ENCODE measurements at regions not wholly inside any gene's neighbourhood (a gene's known extent, or its start where the extent isn't known, plus 50 kb on each side); places are given as distances from the start of the nearest gene placed in this dataset.

DNA sequence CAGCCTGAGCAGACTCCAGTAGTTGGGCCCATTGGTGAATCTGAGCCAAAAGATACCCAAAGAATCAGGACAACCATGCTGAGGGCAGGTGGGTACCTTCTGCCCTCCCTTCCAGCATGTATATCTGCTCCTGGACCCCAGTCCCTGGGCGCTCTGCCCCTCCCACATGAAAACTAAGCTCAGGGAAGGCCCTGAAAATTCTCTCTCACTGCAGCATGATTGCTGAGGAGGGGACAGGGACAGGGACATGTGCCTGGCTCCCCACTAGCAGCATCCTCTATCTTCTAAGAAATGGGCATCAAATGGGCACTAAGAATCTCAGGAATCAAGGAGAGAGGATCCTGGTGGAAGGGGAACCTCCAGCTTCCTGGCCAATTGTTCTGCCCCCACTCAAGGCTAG, 446.0 kb downstream of the MATN1 start:
- Histone ChIP-seq H3K27ac (ENCODE audit: low read depth, low read length) (no peak overlapping the region), H3K9me3 (ENCODE audit: low read length) (no peaks in the 10 kb centered on the region), H3K9ac (ENCODE audit: low read length) (no peak overlapping the region), H3K27me3 (ENCODE audit: control insufficient read depth in 1 of 2, insufficient read depth in 2 of 2, low read length in 2 of 2) (no peaks in the 10 kb centered on the region), H3K4me3 (ENCODE audit: low read depth in 1 of 2, low read length in 2 of 2) (no peak overlapping the region), H3K4me1 (ENCODE audit: insufficient read depth, low read length) (no peaks in the 10 kb centered on the region), H3K36me3 (ENCODE audit: insufficient read depth, low read length) (no peaks in the 10 kb centered on the region)

DNA sequence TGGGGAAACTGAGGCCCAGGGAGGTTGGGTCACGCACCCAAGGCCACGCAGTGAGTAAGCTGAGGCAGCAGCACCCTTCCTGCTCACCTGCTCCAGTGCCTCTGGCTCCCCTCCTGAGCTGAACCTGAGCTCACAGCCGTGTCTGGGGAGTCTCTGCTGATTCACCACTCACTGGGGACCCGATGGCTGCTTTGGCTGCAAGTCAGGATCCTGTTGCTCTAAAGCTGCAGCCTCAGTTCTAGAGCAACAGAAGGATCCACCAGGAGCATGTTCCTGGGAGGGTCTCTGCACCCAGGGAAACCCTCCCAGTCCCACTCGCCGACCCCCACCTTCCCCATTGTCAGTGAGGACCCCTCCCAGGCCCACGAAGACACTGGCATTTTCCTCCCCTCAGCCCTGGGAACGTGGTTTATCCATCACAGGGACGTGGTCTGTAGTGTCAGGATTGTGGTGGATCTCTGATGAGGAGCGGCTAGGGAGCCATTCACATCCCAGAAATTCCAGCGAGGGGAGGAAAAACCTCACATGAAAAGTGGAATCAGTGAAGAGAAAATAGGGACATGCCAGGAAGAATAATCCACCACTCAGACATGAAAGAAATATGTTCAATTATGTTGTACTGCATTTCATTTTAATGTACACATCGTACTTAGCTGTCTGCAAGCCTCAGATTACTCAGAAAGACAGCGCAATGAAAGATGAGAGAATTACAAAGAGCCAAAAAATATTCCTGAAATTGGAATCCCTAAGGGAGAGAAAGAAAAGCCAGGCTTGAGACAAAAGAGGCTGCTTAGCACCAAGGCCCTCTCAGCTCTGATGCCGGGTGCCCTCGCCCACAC, 447.2 kb downstream of the MATN1 start:
- no peaks in the 10 kb centered on the region for H3K4me1 ChIP-seq (ENCODE audit: insufficient read depth, low read length)
- no peaks in the 10 kb centered on the region for H3K9me3 ChIP-seq (ENCODE audit: low read length)
- no peak overlapping the region for H3K4me3 ChIP-seq (ENCODE audit: low read depth in 1 of 2, low read length in 2 of 2)
- H3K36me3 ChIP-seq (ENCODE audit: insufficient read depth, low read length), result no peaks in the 10 kb centered on the region
- H3K9ac ChIP-seq (ENCODE audit: low read length), result no peak overlapping the region
- H3K27me3 ChIP-seq (ENCODE audit: control insufficient read depth in 1 of 2, insufficient read depth in 2 of 2, low read length in 2 of 2), result no peaks in the 10 kb centered on the region
- H3K27ac ChIP-seq (ENCODE audit: low read depth, low read length), result no peak overlapping the region

DNA sequence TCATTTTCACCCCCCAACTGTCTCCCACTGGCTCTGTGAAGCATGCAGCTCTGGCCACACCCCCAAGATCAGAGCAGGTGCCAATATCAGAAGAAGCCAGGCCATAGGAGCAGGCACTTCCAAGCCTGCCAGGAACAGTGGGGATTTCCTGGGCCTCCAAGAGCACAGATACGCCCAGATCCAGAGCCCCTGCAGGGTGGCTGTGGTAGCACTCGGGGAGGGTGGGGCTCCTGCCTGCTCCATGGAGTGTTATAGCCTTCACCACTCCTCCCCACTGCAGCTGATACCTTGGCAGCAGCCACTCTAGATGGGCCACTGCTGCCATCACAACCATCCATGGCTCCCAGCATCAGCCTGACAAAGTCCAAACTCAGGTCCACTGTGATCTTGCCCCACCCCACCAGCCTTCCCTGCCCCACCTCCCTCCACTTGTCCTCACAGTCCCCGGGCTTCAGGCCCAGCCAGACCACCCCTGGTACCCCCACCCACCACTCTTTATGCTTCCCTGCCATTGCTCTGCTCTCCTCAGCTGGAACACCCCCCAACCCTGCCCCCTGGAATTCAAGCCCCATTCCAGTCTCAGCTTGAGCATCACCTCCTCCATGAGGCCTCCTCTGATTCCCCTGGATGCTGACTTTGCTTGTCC, 448.3 kb downstream of the MATN1 start:
- H3K27me3 ChIP-seq (ENCODE audit: control insufficient read depth in 1 of 2, insufficient read depth in 2 of 2, low read length in 2 of 2), result no peaks in the 10 kb centered on the region
- no peak overlapping the region for H3K4me3 ChIP-seq (ENCODE audit: low read depth in 1 of 2, low read length in 2 of 2)
- H3K4me1 ChIP-seq (ENCODE audit: insufficient read depth, low read length), result no peaks in the 10 kb centered on the region
- H3K36me3 ChIP-seq (ENCODE audit: insufficient read depth, low read length), result no peaks in the 10 kb centered on the region
- H3K9ac ChIP-seq (ENCODE audit: low read length), result no peak overlapping the region
- no peaks in the 10 kb centered on the region for H3K9me3 ChIP-seq (ENCODE audit: low read length)
- H3K27ac ChIP-seq (ENCODE audit: low read depth, low read length), result no peak overlapping the region

DNA sequence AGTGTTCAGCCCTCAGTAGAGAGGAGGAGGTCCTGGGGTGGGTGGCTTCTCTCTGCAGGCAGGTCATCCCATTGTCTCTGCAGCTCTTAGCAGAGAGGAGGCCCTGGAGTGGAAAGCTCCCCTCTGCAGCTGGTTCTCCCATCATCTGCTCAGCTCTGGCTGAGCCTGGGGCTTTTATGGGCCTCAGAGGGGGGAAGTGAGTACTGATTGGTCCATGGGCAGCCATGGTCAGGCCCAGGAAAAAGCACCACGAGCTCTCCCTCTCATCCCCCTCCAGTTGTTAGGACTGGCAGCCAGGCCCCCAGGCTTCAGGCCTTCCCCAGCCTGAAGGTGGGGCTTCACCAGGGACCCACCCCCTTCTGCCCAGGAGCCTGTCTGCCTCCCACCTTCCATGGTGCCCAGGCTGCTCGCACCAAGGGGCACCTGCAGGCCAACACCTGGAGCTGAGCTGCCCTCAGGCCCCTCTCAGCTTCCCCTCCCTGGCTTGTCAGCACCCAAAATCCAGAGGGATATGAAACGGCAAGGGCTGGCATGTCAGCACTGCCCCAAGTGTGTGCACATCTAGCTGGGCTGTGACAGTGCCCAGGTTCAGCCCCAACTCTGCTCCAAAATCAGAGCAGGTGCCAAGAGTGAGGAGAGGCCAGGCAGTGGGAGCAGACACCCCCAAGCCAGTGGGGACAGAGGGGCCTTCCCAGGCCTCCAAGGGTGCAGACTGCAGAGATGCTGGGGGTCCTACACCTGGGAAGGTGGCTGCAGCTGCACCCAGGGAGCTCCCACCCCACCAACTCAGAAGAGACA, 449.0 kb downstream of the MATN1 start:
- no peak overlapping the region for H3K27ac ChIP-seq (ENCODE audit: low read depth, low read length)
- no peak overlapping the region for H3K9ac ChIP-seq (ENCODE audit: low read length)
- no peaks in the 10 kb centered on the region for H3K27me3 ChIP-seq (ENCODE audit: control insufficient read depth in 1 of 2, insufficient read depth in 2 of 2, low read length in 2 of 2)
- H3K9me3 ChIP-seq (ENCODE audit: low read length), result no peaks in the 10 kb centered on the region
- H3K36me3 ChIP-seq (ENCODE audit: insufficient read depth, low read length), result no peaks in the 10 kb centered on the region
- H3K4me1 ChIP-seq (ENCODE audit: insufficient read depth, low read length), result no peaks in the 10 kb centered on the region
- no peak overlapping the region for H3K4me3 ChIP-seq (ENCODE audit: low read depth in 1 of 2, low read length in 2 of 2)

DNA sequence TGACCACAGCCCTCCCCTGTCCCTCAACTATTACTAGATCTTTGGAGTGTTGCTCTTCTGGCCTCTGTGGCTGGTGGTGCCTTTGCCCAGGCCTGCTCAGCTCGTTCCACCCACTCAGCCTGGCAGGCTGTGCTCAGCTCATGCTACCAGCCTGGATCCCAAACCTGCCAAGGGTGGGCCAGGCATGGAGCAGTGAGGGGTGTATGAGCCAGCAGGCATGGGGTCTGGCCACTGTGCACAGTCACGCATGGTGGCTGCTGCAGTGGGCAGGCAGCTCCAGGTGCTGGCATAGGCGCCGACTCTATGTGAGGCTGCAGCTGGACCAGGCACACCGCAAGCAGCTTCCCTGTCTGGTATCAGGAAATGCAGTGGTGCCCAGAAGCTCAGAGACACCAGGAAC, 449.9 kb downstream of the MATN1 start:
- no peak overlapping the region for H3K4me3 ChIP-seq (ENCODE audit: low read depth in 1 of 2, low read length in 2 of 2)
- H3K9ac ChIP-seq (ENCODE audit: low read length), result no peak overlapping the region
- no peaks in the 10 kb centered on the region for H3K9me3 ChIP-seq (ENCODE audit: low read length)
- no peaks in the 10 kb centered on the region for H3K36me3 ChIP-seq (ENCODE audit: insufficient read depth, low read length)
- no peaks in the 10 kb centered on the region for H3K27me3 ChIP-seq (ENCODE audit: control insufficient read depth in 1 of 2, insufficient read depth in 2 of 2, low read length in 2 of 2)
- H3K27ac ChIP-seq (ENCODE audit: low read depth, low read length), result no peak overlapping the region
- H3K4me1 ChIP-seq (ENCODE audit: insufficient read depth, low read length), result no peaks in the 10 kb centered on the region

DNA sequence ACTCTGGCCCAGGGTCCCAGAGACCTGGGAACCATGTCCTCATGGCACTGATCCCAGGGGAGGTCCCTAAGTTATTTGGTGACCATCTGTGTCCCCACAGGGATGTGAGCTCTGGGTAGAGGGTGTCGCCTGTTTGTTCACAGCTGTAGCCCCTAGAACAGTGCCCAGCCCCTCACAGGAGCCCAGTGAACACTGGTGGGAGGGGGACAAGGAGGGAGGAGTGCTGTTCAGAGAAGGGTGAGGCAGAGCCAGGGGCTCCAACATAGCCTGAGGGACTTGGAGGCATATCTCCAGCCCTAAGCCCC, 450.4 kb downstream of the MATN1 start:
- H3K4me3 ChIP-seq (ENCODE audit: low read depth in 1 of 2, low read length in 2 of 2), result no peak overlapping the region
- no peak overlapping the region for H3K9ac ChIP-seq (ENCODE audit: low read length)
- no peak overlapping the region for H3K27ac ChIP-seq (ENCODE audit: low read depth, low read length)
- H3K36me3 ChIP-seq (ENCODE audit: insufficient read depth, low read length), result no peaks in the 10 kb centered on the region
- no peaks in the 10 kb centered on the region for H3K4me1 ChIP-seq (ENCODE audit: insufficient read depth, low read length)
- no peaks in the 10 kb centered on the region for H3K9me3 ChIP-seq (ENCODE audit: low read length)
- no peaks in the 10 kb centered on the region for H3K27me3 ChIP-seq (ENCODE audit: control insufficient read depth in 1 of 2, insufficient read depth in 2 of 2, low read length in 2 of 2)

DNA sequence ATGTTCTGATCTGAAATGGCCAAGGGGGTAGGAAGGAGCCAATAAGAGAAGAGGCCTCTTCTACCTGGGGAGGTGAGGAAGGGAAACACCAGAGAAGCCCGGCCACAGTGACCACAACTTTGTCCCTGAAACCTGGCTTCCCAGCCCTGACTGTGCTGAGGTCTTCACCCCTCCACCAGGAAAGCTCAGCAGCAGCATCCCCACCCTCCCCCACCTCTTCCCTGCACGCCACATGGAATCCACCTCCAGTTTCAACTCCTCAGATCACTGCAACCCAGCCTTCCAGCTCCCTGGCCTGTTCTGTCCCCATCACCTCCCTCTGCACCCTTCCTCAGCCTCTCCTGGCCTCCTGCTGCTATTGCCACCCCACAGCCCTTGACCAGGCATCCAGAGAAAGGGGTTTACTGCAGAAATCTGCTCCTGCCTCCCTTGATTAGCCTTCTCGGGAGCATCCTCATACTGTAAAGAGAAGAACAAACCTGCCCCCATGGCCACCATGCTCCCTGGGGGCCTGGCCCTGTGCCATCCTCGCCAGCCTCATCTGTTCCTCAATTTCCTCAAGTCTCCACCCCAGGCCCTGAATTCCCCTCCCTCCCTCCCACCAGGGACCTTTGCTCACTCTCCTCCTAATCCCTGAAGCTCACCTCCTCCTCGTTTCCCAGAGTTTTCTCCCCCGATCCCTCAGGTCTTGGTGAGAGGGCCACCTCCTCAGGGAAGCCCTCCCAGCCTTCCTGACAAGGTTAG, 450.9 kb downstream of the MATN1 start:
- Histone ChIP-seq H3K27ac (ENCODE audit: low read depth, low read length) (no peak overlapping the region), H3K4me1 (ENCODE audit: insufficient read depth, low read length) (no peaks in the 10 kb centered on the region), H3K36me3 (ENCODE audit: insufficient read depth, low read length) (no peaks in the 10 kb centered on the region), H3K27me3 (ENCODE audit: control insufficient read depth in 1 of 2, insufficient read depth in 2 of 2, low read length in 2 of 2) (no peaks in the 10 kb centered on the region), H3K9me3 (ENCODE audit: low read length) (no peaks in the 10 kb centered on the region), H3K4me3 (ENCODE audit: low read depth in 1 of 2, low read length in 2 of 2) (no peak overlapping the region), H3K9ac (ENCODE audit: low read length) (no peak overlapping the region)

DNA sequence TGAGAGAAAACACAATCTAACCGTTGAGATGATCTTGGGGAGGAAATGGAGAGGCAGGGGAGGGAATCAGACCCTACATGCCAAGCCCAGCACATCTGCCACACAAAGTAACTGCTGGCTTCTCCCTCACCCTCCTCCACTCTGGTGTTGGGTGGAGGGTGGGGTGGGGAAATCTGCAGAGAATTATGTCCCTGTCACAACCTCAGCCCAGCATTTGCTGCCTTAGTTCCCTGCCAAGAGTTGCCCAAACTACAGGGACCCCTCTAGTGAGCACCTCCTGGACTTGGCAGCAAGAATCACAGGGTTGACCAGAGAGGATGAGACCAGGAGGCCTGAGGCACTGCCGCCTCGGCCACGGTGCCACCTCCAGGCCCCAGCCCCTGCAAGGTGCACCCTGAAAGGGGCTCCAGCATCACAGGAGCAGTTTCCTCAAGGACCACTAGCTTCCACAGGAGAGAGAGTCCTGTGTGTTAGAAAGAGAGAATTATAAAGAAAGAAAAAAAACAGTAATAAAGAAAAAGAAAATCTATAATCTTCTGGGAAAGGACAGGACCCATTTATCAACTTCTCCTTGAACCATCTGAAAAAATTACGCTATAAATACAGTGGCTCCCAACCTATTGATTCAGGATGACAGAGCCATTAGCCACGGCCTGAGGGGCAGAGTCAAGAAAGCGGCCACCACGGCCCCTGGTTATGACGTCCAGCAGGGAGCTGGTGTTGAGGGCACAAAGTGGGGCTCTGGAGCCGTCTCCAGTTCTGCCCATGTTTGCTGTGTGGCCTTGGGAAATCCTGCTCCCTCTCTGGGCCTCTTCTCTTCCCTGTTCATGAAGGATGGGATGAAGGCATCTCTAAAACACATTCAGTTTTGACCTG, 451.7 kb downstream of the MATN1 start:
- no peaks in the 10 kb centered on the region for H3K9me3 ChIP-seq (ENCODE audit: low read length)
- H3K4me1 ChIP-seq (ENCODE audit: insufficient read depth, low read length), result no peaks in the 10 kb centered on the region
- H3K4me3 ChIP-seq (ENCODE audit: low read depth in 1 of 2, low read length in 2 of 2), result no peak overlapping the region
- H3K27ac ChIP-seq (ENCODE audit: low read depth, low read length), result no peak overlapping the region
- H3K36me3 ChIP-seq (ENCODE audit: insufficient read depth, low read length), result no peaks in the 10 kb centered on the region
- H3K27me3 ChIP-seq (ENCODE audit: control insufficient read depth in 1 of 2, insufficient read depth in 2 of 2, low read length in 2 of 2), result no peaks in the 10 kb centered on the region
- no peak overlapping the region for H3K9ac ChIP-seq (ENCODE audit: low read length)

DNA sequence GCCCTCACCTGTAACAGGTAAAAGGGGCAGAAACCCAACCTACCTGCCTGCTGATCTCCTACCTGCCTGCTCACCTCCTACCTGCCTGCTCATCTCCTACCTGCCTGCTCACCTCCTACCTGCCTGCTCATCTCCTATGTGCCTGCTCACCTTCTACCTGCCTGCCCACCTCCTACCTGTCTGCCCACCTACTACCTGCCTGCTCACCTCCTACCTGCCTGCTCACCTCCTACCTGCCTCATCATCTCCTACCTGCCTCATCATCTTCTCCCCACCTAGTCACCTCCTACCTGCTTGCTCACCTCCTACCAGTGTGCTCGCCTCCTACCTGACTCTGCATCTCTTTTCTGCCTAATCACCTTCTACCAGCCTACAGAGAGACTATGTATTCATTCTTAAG, 452.9 kb downstream of the MATN1 start:
- H3K4me3 ChIP-seq (ENCODE audit: low read depth in 1 of 2, low read length in 2 of 2), result no peak overlapping the region
- H3K9ac ChIP-seq (ENCODE audit: low read length), result no peak overlapping the region
- H3K27me3 ChIP-seq (ENCODE audit: control insufficient read depth in 1 of 2, insufficient read depth in 2 of 2, low read length in 2 of 2), result peaks cover 0 to 4% of the 10 kb centered on the region in 2 donors

DNA sequence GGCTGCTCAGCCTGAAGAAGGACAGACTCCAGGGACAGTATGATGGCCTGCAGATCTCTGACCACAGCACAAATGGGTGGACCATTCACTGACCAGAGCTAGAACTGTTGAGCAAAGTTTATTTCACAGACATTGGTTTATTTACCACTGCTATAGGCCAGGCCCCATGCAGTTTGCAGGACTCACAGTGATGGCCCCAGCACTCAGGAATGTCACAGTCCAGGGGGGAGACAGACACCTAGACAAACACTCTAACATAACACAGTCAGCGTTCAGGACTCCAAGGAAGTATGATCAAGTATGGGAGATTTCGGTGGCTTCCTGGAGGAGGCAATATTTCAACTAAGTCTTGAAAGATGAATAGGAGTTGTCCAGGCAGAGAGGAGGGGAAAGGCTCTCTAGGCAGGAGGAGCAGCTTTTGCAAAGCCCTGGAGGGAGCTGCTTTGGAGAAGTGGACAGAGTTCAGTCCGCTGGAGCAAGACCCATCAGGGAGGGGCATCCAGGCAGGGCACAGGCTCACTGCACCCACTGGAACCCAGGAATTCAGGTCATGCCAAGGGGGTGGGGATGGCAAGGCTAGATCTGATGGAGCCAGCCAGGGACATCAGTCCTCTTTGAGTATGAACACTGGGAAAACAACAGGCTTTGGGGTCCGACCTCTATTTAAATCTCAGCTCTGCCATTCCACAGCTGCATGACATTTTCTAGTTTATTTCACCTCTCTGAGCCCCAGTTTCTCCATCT, 454.3 kb downstream of the MATN1 start:
- H3K4me3 ChIP-seq (ENCODE audit: low read depth in 1 of 2, low read length in 2 of 2), result no peak overlapping the region
- no peak overlapping the region for H3K27ac ChIP-seq (ENCODE audit: low read depth, low read length)
- H3K9ac ChIP-seq (ENCODE audit: low read length), result no peak overlapping the region
- no peaks in the 10 kb centered on the region for H3K36me3 ChIP-seq (ENCODE audit: insufficient read depth, low read length)
- no peaks in the 10 kb centered on the region for H3K4me1 ChIP-seq (ENCODE audit: insufficient read depth, low read length)
- H3K9me3 ChIP-seq (ENCODE audit: low read length), result no peaks in the 10 kb centered on the region
- peaks cover 0 to 4% of the 10 kb centered on the region in 2 donors for H3K27me3 ChIP-seq (ENCODE audit: control insufficient read depth in 1 of 2, insufficient read depth in 2 of 2, low read length in 2 of 2)

More for the DNA sequence above, 452.9 kb downstream of the MATN1 start:
- Histone ChIP-seq H3K9me3 (ENCODE audit: low read length) (no peaks in the 10 kb centered on the region), H3K27ac (ENCODE audit: low read depth, low read length) (no peak overlapping the region), H3K4me1 (ENCODE audit: insufficient read depth, low read length) (no peaks in the 10 kb centered on the region), H3K36me3 (ENCODE audit: insufficient read depth, low read length) (no peaks in the 10 kb centered on the region)

All from muscle layer of colon (tissue), 2 donors.